DOHH2 (cell line): ENCODE measurements at regions not wholly inside any gene's neighbourhood (a gene's known extent, or its start where the extent isn't known, plus 50 kb on each side); places are given as distances from the start of the nearest gene placed in this dataset.

Experiments
- H3F3A ChIP-seq: fragments of 200-600 bp; sonication (generic), shearing (Covaris generic); 2 replicates; pipeline ENCODE4 v1.6.0; 2016; ENCODE audit warnings: antibody characterized with exemption, mild to moderate bottlenecking; ENCODE audit not compliant: control insufficient read depth, insufficient read depth
- H3K27ac ChIP-seq: fragments of 200-600 bp; sonication (generic); 2 replicates; pipeline ENCODE4 v1.5.1; 2014; ENCODE audit warnings: low read depth, mild to moderate bottlenecking, low read length, moderate library complexity
- H3K27me3 ChIP-seq: fragments of 200-600 bp; sonication (generic); 2 replicates; pipeline ENCODE4 v1.6.1; 2014; ENCODE audit warnings: mild to moderate bottlenecking, low read length, mixed read lengths; ENCODE audit not compliant: control insufficient read depth
- H3K36me3 ChIP-seq: fragments of 200-600 bp; sonication (generic); 2 replicates; pipeline ENCODE4 v1.6.1; 2014; ENCODE audit warnings: mild to moderate bottlenecking, low read length, moderate library complexity, mixed read lengths; ENCODE audit not compliant: control insufficient read depth
- H3K4me1 ChIP-seq: fragments of 200-600 bp; sonication (generic); 2 replicates; pipeline ENCODE4 v1.6.1; 2014; ENCODE audit warnings: mild to moderate bottlenecking, low read length, mixed read lengths; ENCODE audit not compliant: control insufficient read depth
- H3K4me2 ChIP-seq: fragments of 200-600 bp; sonication (generic); 2 replicates; pipeline ENCODE4 v1.6.0; 2014; ENCODE audit warnings: mild to moderate bottlenecking, low read length, moderate library complexity
- H3K4me3 ChIP-seq: fragments of 200-600 bp; sonication (generic); 2 replicates; pipeline ENCODE4 v1.5.1; 2014; ENCODE audit warnings: mild to moderate bottlenecking, low read length, mixed read lengths
- H3K79me2 ChIP-seq: fragments of 200-600 bp; sonication (generic); 2 replicates; pipeline ENCODE4 v1.6.1; 2014; ENCODE audit warnings: mild to moderate bottlenecking, low read length, mixed read lengths; ENCODE audit not compliant: control insufficient read depth
- H3K9me2 ChIP-seq: fragments of 200-600 bp; sonication (generic); replicated peaks from 2 replicates; pipeline ENCODE4 v1.6.1; 2014; ENCODE audit warnings: mild to moderate bottlenecking, low read length, mixed read lengths; ENCODE audit not compliant: control insufficient read depth
- H3K9me3 ChIP-seq: fragments of 200-600 bp; sonication (generic); 2 replicates; pipeline ENCODE4 v1.6.1; 2014; ENCODE audit warnings: antibody characterized with exemption, low read length, mixed read lengths; ENCODE audit not compliant: control insufficient read depth, insufficient read depth
- H4K20me1 ChIP-seq: fragments of 200-600 bp; sonication (generic); 2 replicates; pipeline ENCODE4 v1.6.0; 2014; ENCODE audit warnings: low read depth, mild to moderate bottlenecking, antibody characterized with exemption, low read length, moderate library complexity; ENCODE audit not compliant: control insufficient read depth, insufficient read depth
- EZH2phosphoT487 ChIP-seq: fragments of 200-600 bp; sonication (generic); IDR thresholded peaks from 2 replicates; pipeline ENCODE4 v1.6.1; 2017; ENCODE audit warnings: borderline replicate concordance, mild to moderate bottlenecking, antibody characterized with exemption, low read length, moderate library complexity, mixed read lengths
- TF ChIP-seq, protein P1 (sequence below): fragments of 200-600 bp; sonication (generic); IDR thresholded peaks from one replicate; pipeline ENCODE4 v1.5.1; 2014; ENCODE audit warnings: antibody characterized with exemption, mild to moderate bottlenecking, low read depth, low read length; ENCODE audit not compliant: poor library complexity, severe bottlenecking

DNA sequence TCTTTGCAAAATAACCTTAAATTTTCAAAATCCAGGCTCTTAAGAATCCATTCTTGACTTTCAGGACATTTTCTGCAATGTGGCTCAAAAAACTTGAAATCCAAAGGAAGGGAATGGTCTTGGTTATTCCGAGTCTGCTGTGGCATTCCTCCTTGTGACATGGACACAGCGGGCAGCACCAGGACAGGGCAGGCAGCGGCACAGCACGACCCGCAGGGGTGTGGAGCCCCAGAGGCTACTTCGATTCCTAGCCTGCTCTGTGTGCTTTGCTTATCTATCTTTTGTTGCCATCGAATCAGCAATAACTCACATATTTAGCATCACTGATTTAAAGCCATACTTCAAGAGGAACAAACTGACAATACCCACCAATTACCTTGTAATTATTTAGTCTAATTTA is 420.2 kb upstream of the IRX1 start:
- Histone ChIP-seq H3K4me1 (no peaks in the 10 kb centered on the region), H3K4me3 (no peak overlapping the region), H3K27ac (no peak overlapping the region), H3K79me2 (no peaks in the 10 kb centered on the region), H3K36me3 (no peaks in the 10 kb centered on the region), H3K9me2 (no peaks in the 10 kb centered on the region), H3K4me2 (no peak overlapping the region), H3K27me3 (no peaks in the 10 kb centered on the region), H4K20me1 (no peaks in the 10 kb centered on the region), H3F3A (no peaks in the 10 kb centered on the region), H3K9me3 (peaks cover 3% of the 10 kb centered on the region; the same call in 1 of the 2 replicates)
- no peak for TF ChIP-seq EZH2phosphoT487
- TF ChIP-seq, protein P1, sequence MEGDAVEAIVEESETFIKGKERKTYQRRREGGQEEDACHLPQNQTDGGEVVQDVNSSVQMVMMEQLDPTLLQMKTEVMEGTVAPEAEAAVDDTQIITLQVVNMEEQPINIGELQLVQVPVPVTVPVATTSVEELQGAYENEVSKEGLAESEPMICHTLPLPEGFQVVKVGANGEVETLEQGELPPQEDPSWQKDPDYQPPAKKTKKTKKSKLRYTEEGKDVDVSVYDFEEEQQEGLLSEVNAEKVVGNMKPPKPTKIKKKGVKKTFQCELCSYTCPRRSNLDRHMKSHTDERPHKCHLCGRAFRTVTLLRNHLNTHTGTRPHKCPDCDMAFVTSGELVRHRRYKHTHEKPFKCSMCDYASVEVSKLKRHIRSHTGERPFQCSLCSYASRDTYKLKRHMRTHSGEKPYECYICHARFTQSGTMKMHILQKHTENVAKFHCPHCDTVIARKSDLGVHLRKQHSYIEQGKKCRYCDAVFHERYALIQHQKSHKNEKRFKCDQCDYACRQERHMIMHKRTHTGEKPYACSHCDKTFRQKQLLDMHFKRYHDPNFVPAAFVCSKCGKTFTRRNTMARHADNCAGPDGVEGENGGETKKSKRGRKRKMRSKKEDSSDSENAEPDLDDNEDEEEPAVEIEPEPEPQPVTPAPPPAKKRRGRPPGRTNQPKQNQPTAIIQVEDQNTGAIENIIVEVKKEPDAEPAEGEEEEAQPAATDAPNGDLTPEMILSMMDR, result no peak

DNA sequence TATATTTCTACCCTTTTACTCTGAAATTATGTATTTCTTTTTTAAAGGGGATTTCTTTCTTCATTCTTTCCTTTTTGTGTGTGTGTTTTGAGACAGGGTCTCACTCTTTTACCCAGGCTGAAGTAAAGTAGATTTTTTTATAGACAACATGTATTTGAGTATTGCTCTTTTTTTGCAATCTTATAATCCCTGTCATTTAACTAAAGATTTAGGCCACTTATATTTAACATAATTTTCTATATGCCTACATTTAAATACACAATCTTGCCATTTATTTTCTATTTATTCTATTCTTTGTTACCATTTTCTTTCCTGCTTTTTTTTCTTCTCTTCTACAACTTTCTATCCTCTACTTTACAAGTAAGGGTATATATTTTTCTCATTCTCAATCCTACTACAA is 416.0 kb upstream of the IRX2 start:
- H3K27ac ChIP-seq, result no peak overlapping the region
- no peak overlapping the region for H3K4me3 ChIP-seq
- H3K4me1 ChIP-seq, result no peaks in the 10 kb centered on the region
- no peak overlapping the region for H3K4me2 ChIP-seq
- no peaks in the 10 kb centered on the region for H3K79me2 ChIP-seq
- no peaks in the 10 kb centered on the region for H3F3A ChIP-seq
- peaks cover 7% of the 10 kb centered on the region; the same call in 1 of the 2 replicates for H3K9me3 ChIP-seq
- H3K9me2 ChIP-seq, result no peaks in the 10 kb centered on the region
- H3K27me3 ChIP-seq, result no peaks in the 10 kb centered on the region
- no peaks in the 10 kb centered on the region for H3K36me3 ChIP-seq
- H4K20me1 ChIP-seq, result no peaks in the 10 kb centered on the region
- no peak for TF ChIP-seq EZH2phosphoT487
- TF ChIP-seq, protein P1, result no peak

DNA sequence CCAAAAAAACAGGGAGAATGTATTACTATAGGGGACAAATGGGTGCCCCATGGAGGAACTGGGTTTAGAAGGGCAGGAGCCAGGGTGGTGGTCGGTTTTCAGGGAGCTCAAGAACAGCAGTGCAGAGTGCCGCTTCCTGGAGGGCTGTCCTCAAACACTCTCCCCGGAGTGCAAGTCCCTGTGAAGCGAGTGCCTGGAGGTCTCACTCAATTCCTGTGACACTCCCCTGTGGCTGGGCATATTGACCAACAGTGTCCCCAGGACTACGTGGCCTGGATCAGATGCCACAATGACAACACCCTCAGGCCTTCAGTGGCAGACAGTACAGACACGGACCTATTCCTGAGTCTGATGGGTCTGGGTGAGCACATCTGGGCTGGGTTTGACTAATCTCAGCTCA is 412.1 kb upstream of the IRX2 start:
- no peaks in the 10 kb centered on the region for H3K27me3 ChIP-seq
- H3K27ac ChIP-seq, result no peak overlapping the region
- no peaks in the 10 kb centered on the region for H3F3A ChIP-seq
- H3K79me2 ChIP-seq, result no peaks in the 10 kb centered on the region
- H3K4me1 ChIP-seq, result no peaks in the 10 kb centered on the region
- no peaks in the 10 kb centered on the region for H4K20me1 ChIP-seq
- H3K9me3 ChIP-seq, result peaks cover 6% of the 10 kb centered on the region; the same call in 1 of the 2 replicates
- TF ChIP-seq, protein P1, result no peak
- TF ChIP-seq EZH2phosphoT487, result no peak
- H3K9me2 ChIP-seq, result no peaks in the 10 kb centered on the region
- no peak overlapping the region for H3K4me2 ChIP-seq
- no peaks in the 10 kb centered on the region for H3K36me3 ChIP-seq
- H3K4me3 ChIP-seq, result no peak overlapping the region

DNA sequence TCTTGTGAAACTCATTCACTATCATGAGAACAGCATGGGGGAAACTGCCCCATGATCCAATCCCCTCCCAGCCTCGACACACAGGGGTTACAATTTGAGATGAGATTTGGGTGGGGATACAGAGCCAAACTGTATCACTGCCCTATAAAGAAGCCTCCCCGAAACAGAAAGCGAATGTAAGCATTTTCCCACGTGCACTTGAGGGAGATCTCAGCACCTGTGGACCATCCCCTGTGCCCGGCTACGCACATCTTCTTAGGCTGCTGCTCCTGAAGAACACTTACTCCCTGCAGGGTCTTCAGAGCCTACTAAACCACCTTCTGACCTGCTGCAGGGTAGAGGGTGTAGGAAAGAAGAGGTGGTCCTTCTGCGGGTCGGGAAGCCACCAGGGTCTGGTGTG is 410.2 kb upstream of the IRX2 start:
- Histone ChIP-seq H3K4me1 (no peaks in the 10 kb centered on the region), H3K27ac (no peak overlapping the region), H3K9me2 (no peaks in the 10 kb centered on the region), H3K36me3 (no peaks in the 10 kb centered on the region), H3K4me3 (no peak overlapping the region), H3K79me2 (no peaks in the 10 kb centered on the region), H3K27me3 (no peaks in the 10 kb centered on the region), H3K9me3 (no peaks in the 10 kb centered on the region; the same call in 1 of the 2 replicates), H4K20me1 (no peaks in the 10 kb centered on the region), H3K4me2 (no peak overlapping the region), H3F3A (no peaks in the 10 kb centered on the region)
- TF ChIP-seq, protein P1, result no peak
- no peak for TF ChIP-seq EZH2phosphoT487
